CD14-positive monocyte (primary cell): ENCODE measurements at regions not wholly inside any gene's neighbourhood (a gene's known extent, or its start where the extent isn't known, plus 50 kb on each side); places are given as distances from the start of the nearest gene placed in this dataset.

Experiments
- DNase-seq, 3 donors: peaks; one replicate each; pipeline ENCODE4 v3.0.0-alpha.2; 2011 to 2022
- H2AFZ ChIP-seq: 2 replicates; pipeline ENCODE4 v1.6.0; 2012; ENCODE audit warnings: mild to moderate bottlenecking, low read depth, low read length, inconsistent platforms; ENCODE audit not compliant: insufficient read depth, poor library complexity, severe bottlenecking
- H3K27ac ChIP-seq, 2 donors: 1 replicate in 1 of 2; 2 replicates in 1 of 2; pipeline ENCODE4 v1.5.1; 2012 to 2013; ENCODE audit warnings: low read length in 2 of 2, control low read depth in 1 of 2, inconsistent platforms in 1 of 2, low read depth in 1 of 2, mild to moderate bottlenecking in 1 of 2
- H3K27me3 ChIP-seq, 2 donors: one replicate each; pipeline versions ENCODE4 v1.6.0 to v1.6.1; 2011 to 2013; ENCODE audit warnings: low read length in 2 of 2; ENCODE audit not compliant: control insufficient read depth in 2 of 2, insufficient read depth in 2 of 2
- H3K36me3 ChIP-seq, 2 donors: replicated peaks in 1 of 2; 1 replicate in 1 of 2; 2 replicates in 1 of 2; pipeline versions ENCODE4 v1.5.1 to v1.6.1; 2012 to 2013; ENCODE audit warnings: low read length in 2 of 2, control low read depth in 1 of 2, inconsistent platforms in 1 of 2, mild to moderate bottlenecking in 1 of 2; ENCODE audit not compliant: insufficient read depth in 2 of 2, control insufficient read depth in 1 of 2
- H3K4me1 ChIP-seq, 2 donors: 1 replicate in 1 of 2; 2 replicates in 1 of 2; pipeline versions ENCODE4 v1.5.1 to v1.6.1; 2012 to 2013; ENCODE audit warnings: low read length in 2 of 2, control low read depth in 1 of 2, inconsistent platforms in 1 of 2, mild to moderate bottlenecking in 1 of 2, moderate library complexity in 1 of 2; ENCODE audit not compliant: insufficient read depth in 2 of 2, control insufficient read depth in 1 of 2
- H3K4me2 ChIP-seq: replicated peaks from 2 replicates; pipeline ENCODE3; 2012; ENCODE audit warnings: low read length, moderate library complexity, mild to moderate bottlenecking; ENCODE audit not compliant: poor library complexity, severe bottlenecking; ENCODE audit errors: extremely low read depth
- H3K4me3 ChIP-seq, 3 experiments: fragments of 200-600 bp in 1 of 3; sonication (generic) in 1 of 3; replicated peaks in 1 of 3; 1 replicate in 2 of 3; 2 replicates in 1 of 3; pipeline ENCODE4 v1.5.1; 2011 to 2013; ENCODE audit warnings: low read length in 3 of 3, mild to moderate bottlenecking in 3 of 3, control low read depth in 2 of 3, low read depth in 2 of 3, inconsistent platforms in 1 of 3, moderate library complexity in 1 of 3
- H3K79me2 ChIP-seq: 2 replicates; pipeline ENCODE4 v1.6.0; 2012; ENCODE audit warnings: mild to moderate bottlenecking, control low read depth, inconsistent platforms, low read length, moderate library complexity; ENCODE audit not compliant: insufficient read depth
- H3K9ac ChIP-seq: 2 replicates; pipeline ENCODE4 v1.6.0; 2017; ENCODE audit warnings: low read length, mild to moderate bottlenecking; ENCODE audit not compliant: insufficient read depth, poor library complexity, severe bottlenecking
- H3K9me3 ChIP-seq, 2 donors: replicated peaks in 1 of 2; 1 replicate in 1 of 2; 2 replicates in 1 of 2; pipeline versions ENCODE4 v1.5.1 to v1.6.1; 2012 to 2013; ENCODE audit warnings: low read length in 2 of 2, control low read depth in 1 of 2; ENCODE audit not compliant: control insufficient read depth in 1 of 2, insufficient read depth in 1 of 2
- H4K20me1 ChIP-seq: 2 replicates; pipeline ENCODE4 v1.6.0; 2012; ENCODE audit warnings: mild to moderate bottlenecking, low read length, control low read depth, moderate library complexity; ENCODE audit not compliant: insufficient read depth
- H3K27ac Mint-ChIP-seq, 7 donors: one replicate each; pipeline ENCODE4 v1.8.0; 2020; ENCODE audit warnings: mild to moderate bottlenecking in 7 of 7, mixed read lengths in 7 of 7, moderate library complexity in 6 of 7, inconsistent platforms in 2 of 7
- H3K27me3 Mint-ChIP-seq, 3 donors: one replicate each; pipeline ENCODE4 v1.8.0; 2021 to 2022; ENCODE audit warnings: low read depth in 3 of 3, mild to moderate bottlenecking in 3 of 3, mixed read lengths in 3 of 3, moderate library complexity in 3 of 3, inconsistent platforms in 1 of 3
- H3K36me3 Mint-ChIP-seq, 2 donors: one replicate each; pipeline ENCODE4 v1.8.0; 2020; ENCODE audit warnings: mixed read lengths in 2 of 2, inconsistent platforms in 1 of 2, mild to moderate bottlenecking in 1 of 2
- H3K4me1 Mint-ChIP-seq: one replicate; pipeline ENCODE4 v1.8.0; 2020; ENCODE audit warnings: mild to moderate bottlenecking, mixed read lengths
- H3K4me3 Mint-ChIP-seq, 2 donors: one replicate each; pipeline ENCODE4 v1.8.0; 2020; ENCODE audit warnings: mild to moderate bottlenecking in 2 of 2, mixed read lengths in 2 of 2, moderate library complexity in 1 of 2
- H3K9me3 Mint-ChIP-seq, 7 donors: one replicate each; pipeline ENCODE4 v1.8.0; 2020 to 2022; ENCODE audit warnings: mixed read lengths in 7 of 7, mild to moderate bottlenecking in 6 of 7, moderate library complexity in 6 of 7, inconsistent platforms in 2 of 7
- CTCF ChIP-seq: fragments of 200-600 bp; IDR thresholded peaks from one replicate; pipeline ENCODE4 v1.8.0; 2022; ENCODE audit warnings: antibody characterized with exemption, mild to moderate bottlenecking
- WGBS: methylation state at CpG from one replicate; pipeline ENCODE4 v1.1.5; 2013; ENCODE audit warnings: missing lambda C conversion rate; ENCODE audit not compliant: insufficient coverage; 5-methylcytosine and 5-hydroxymethylcytosine counted together
- intact Hi-C, 2 donors: fragments of 100-400 bp; cut with micrococcal nuclease; formaldehyde crosslinking; loops; one replicate each; pipeline versions ENCODE4 v1.15.0 to v1.15.1; 2023

- Histone ChIP-seq H3K36me3 (no peaks in the 10 kb centered on the region), H3K4me1 (no peaks in the 10 kb centered on the region), H3K79me2 (no peaks in the 10 kb centered on the region), H3K4me3 (no peak overlapping the region), H3K9me3 (no peaks in the 10 kb centered on the region), H3K27ac (no peak overlapping the region), H3K27me3 (no peaks in the 10 kb centered on the region), H3K4me2 (no peak overlapping the region), H4K20me1 (no peaks in the 10 kb centered on the region), H3K9ac (no peak overlapping the region), H2AFZ (no peak overlapping the region)
- Mint-ChIP-seq H3K36me3 (peaks cover 10% of the 10 kb centered on the region in 2 donors), H3K4me3 (no peak overlapping the region), H3K27ac (no peak overlapping the region), H3K27me3 (peaks cover 0 to 2% (median 0%) of the 10 kb centered on the region in 3 donors), H3K9me3 (peaks cover 0 to 5% (median 3%) of the 10 kb centered on the region in 7 donors), H3K4me1 (peaks cover 7% of the 10 kb centered on the region)
- intact Hi-C loops, result loop anchor here in 1 of 2 donors (10.0 kb wide), 1 partner anchor 215 kb away; no protein-coding TSS in a partner anchor
- TF ChIP-seq CTCF, result no peak
- WGBS, result 98% methylated on average over 4 of the region's 7 CpGs
- DNase-seq, result no peak
Observed at GRCh38 chr20:60269573-60270162, 311.4 kb downstream of the CDH26 start.

GRCh38 chr20:60270341-60270740 lies 312.1 kb downstream of the CDH26 start:
- Histone ChIP-seq H3K9me3 (no peaks in the 10 kb centered on the region), H3K79me2 (no peaks in the 10 kb centered on the region), H2AFZ (no peak overlapping the region), H3K9ac (no peak overlapping the region), H3K4me1 (no peaks in the 10 kb centered on the region), H3K4me3 (no peak overlapping the region), H3K27ac (no peak overlapping the region), H4K20me1 (no peaks in the 10 kb centered on the region), H3K27me3 (no peaks in the 10 kb centered on the region), H3K36me3 (no peaks in the 10 kb centered on the region), H3K4me2 (no peak overlapping the region)
- H3K36me3 Mint-ChIP-seq, result peaks cover 6 to 10% of the 10 kb centered on the region in 2 donors
- peaks cover 7% of the 10 kb centered on the region for H3K4me1 Mint-ChIP-seq
- H3K4me3 Mint-ChIP-seq, result no peak overlapping the region
- peaks cover 0 to 2% (median 0%) of the 10 kb centered on the region in 3 donors for H3K27me3 Mint-ChIP-seq
- intact Hi-C loops, result no loop called here
- DNase-seq, result no peak
- WGBS, result 93% methylated on average over 3 of the region's 4 CpGs
- H3K27ac Mint-ChIP-seq, result no peak overlapping the region
- peaks cover 0 to 5% (median 3%) of the 10 kb centered on the region in 7 donors for H3K9me3 Mint-ChIP-seq
- no peak for TF ChIP-seq CTCF
